ENCODE measurements at regions not wholly inside any gene's neighbourhood (a gene's known extent, or its start where the extent isn't known, plus 50 kb on each side); places are given as distances from the start of the nearest gene placed in this dataset.

DNA sequence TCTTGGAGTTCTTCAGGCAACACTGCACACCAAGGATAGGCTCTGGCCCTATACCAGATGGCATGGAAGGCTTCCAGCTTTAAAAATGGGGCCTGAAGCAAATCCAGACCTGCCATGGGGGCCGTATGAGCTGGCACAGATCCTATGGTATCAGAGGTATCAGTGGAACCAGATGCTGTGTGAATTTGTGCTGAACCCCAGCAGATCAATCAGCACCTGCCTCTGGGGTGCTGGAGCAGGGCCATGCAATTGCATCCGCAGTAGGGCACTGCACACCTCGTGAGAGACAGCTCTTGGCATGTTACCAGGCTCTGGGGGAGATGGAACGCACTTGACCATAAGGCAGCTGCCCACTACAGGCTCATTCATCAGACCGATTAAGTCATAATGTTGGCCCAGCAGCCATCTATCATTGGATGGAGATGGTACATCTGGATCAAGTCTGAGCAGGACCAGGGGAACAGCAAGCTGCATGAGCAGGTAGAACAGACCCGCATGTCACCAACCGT is 221.5 kb downstream of the MYLK4 start:
- H4K20me1 ChIP-seq (ENCODE audit: insufficient read depth), result no peaks in the 10 kb centered on the region
- no peak overlapping the region for H3K4me3 ChIP-seq (replicated peaks in 1 of 2; ENCODE audit: low read depth in 1 of 2, low read length in 2 of 2)
- intact Hi-C loops (cut with micrococcal nuclease), result no loop called here
- ATAC-seq, result no peak
- no peaks in the 10 kb centered on the region for H3K4me1 ChIP-seq (ENCODE audit: control insufficient read depth in 1 of 2, insufficient read depth in 2 of 2, low read length in 2 of 2)
- H3K27ac ChIP-seq (ENCODE audit: low read depth, low read length), result no peak overlapping the region
- DNase-seq (ENCODE audit: low read depth, low spot score), result no peak
- no peaks in the 10 kb centered on the region for H3K27me3 ChIP-seq (ENCODE audit: insufficient read depth, low read length)
- H3K36me3 ChIP-seq (ENCODE audit: control insufficient read depth in 1 of 2, insufficient read depth in 2 of 2, low read length in 2 of 2), result no peaks in the 10 kb centered on the region
- BruUV-seq (replicated peaks), result no TSS peak
- H3K4me2 ChIP-seq (ENCODE audit: low read length), result no peak overlapping the region
- CTCF ChIA-PET, result no interaction called here
- no peak overlapping the region for H2AFZ ChIP-seq (ENCODE audit: low read depth, low read length, poor library complexity, severe bottlenecking)
- TF ChIP-seq, protein P1, sequence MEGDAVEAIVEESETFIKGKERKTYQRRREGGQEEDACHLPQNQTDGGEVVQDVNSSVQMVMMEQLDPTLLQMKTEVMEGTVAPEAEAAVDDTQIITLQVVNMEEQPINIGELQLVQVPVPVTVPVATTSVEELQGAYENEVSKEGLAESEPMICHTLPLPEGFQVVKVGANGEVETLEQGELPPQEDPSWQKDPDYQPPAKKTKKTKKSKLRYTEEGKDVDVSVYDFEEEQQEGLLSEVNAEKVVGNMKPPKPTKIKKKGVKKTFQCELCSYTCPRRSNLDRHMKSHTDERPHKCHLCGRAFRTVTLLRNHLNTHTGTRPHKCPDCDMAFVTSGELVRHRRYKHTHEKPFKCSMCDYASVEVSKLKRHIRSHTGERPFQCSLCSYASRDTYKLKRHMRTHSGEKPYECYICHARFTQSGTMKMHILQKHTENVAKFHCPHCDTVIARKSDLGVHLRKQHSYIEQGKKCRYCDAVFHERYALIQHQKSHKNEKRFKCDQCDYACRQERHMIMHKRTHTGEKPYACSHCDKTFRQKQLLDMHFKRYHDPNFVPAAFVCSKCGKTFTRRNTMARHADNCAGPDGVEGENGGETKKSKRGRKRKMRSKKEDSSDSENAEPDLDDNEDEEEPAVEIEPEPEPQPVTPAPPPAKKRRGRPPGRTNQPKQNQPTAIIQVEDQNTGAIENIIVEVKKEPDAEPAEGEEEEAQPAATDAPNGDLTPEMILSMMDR (IDR thresholded peaks at IDR 0.05 in 2 of 3, conservative IDR thresholded peaks at IDR 0.05 in 1 of 3; ENCODE audit: borderline replicate concordance in 1 of 3, insufficient read depth in 1 of 3, low read depth in 2 of 3, low read length in 2 of 3), result no peak
- TF ChIP-seq ELF1 (IDR thresholded peaks at IDR 0.05; ENCODE audit: borderline replicate concordance, low read depth), result no peak
- no peaks in the 10 kb centered on the region for H3K79me2 ChIP-seq (ENCODE audit: insufficient read depth, low read length)
- peaks cover 0 to 2% of the 10 kb centered on the region in 2 experiments; a peak in 2 of 4 replicates for H3K9me3 ChIP-seq (ENCODE audit: control insufficient read depth in 1 of 2, insufficient read depth in 1 of 2, low read depth in 1 of 2, low read length in 2 of 2)
- no peaks in the 10 kb centered on the region for H3K9me2 ChIP-seq (ENCODE audit: insufficient read depth)
- no peak overlapping the region for H3K9ac ChIP-seq (ENCODE audit: low read length)
- POLR2A ChIA-PET, result no interaction called here
- RAD21 ChIA-PET (ENCODE audit: low non-redundant PET in 1 of 2, low total read pairs in 2 of 2, uncharacterized antibody in 2 of 2, unreplicated experiment in 2 of 2), result no interaction called here

DNA sequence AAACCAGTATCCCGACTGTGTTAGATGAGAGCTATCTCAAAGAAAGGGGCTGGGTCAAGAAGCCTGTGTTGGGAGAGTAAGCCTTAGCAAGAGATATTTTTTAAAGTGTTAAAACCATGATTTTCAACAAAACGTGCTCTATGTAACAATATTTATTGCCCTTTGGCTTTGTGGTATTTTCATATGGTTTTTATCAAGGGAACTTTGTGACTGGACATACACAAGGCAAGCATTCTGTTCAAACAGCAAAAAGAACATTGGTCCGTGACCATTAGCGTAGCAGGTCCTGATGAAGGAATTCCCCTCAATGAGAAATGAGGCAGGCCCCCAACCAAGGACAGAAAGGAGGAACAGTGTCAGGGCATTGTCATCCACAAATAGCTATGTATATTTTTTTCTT is 222.6 kb downstream of the MYLK4 start:
- no TSS peak for BruUV-seq (replicated peaks)
- POLR2A ChIA-PET, result no interaction called here

More for the DNA sequence above, 222.6 kb downstream of the MYLK4 start:
- TF ChIP-seq, protein P1 (IDR thresholded peaks at IDR 0.05 in 2 of 3, conservative IDR thresholded peaks at IDR 0.05 in 1 of 3; ENCODE audit: borderline replicate concordance in 1 of 3, insufficient read depth in 1 of 3, low read depth in 2 of 3, low read length in 2 of 3), result no peak
- ATAC-seq (no peak), DNase-seq (ENCODE audit: low read depth, low spot score) (no peak)
- H3K79me2 ChIP-seq (ENCODE audit: insufficient read depth, low read length), result no peaks in the 10 kb centered on the region
- no peak overlapping the region for H3K4me2 ChIP-seq (ENCODE audit: low read length)
- intact Hi-C loops (cut with micrococcal nuclease), result no loop called here
- no peaks in the 10 kb centered on the region for H4K20me1 ChIP-seq (ENCODE audit: insufficient read depth)
- ChIA-PET RAD21 (ENCODE audit: low non-redundant PET in 1 of 2, low total read pairs in 2 of 2, uncharacterized antibody in 2 of 2, unreplicated experiment in 2 of 2) (no interaction called here), CTCF (no interaction called here)
- H3K9ac ChIP-seq (ENCODE audit: low read length), result no peak overlapping the region
- no peaks in the 10 kb centered on the region for H3K4me1 ChIP-seq (ENCODE audit: control insufficient read depth in 1 of 2, insufficient read depth in 2 of 2, low read length in 2 of 2)
- no peaks in the 10 kb centered on the region for H3K27me3 ChIP-seq (ENCODE audit: insufficient read depth, low read length)
- peaks cover 3 to 4% of the 10 kb centered on the region in 2 experiments; a peak in 2 of 4 replicates for H3K9me3 ChIP-seq (ENCODE audit: control insufficient read depth in 1 of 2, insufficient read depth in 1 of 2, low read depth in 1 of 2, low read length in 2 of 2)
- no peak overlapping the region for H3K4me3 ChIP-seq (replicated peaks in 1 of 2; ENCODE audit: low read depth in 1 of 2, low read length in 2 of 2)
- H3K9me2 ChIP-seq (ENCODE audit: insufficient read depth), result no peaks in the 10 kb centered on the region
- H3K36me3 ChIP-seq (ENCODE audit: control insufficient read depth in 1 of 2, insufficient read depth in 2 of 2, low read length in 2 of 2), result no peaks in the 10 kb centered on the region
- no peak overlapping the region for H2AFZ ChIP-seq (ENCODE audit: low read depth, low read length, poor library complexity, severe bottlenecking)
- no peak overlapping the region for H3K27ac ChIP-seq (ENCODE audit: low read depth, low read length)

Data from HCT116 (cell line).